ENCODE measurements at regions not wholly inside any gene's neighbourhood (a gene's known extent, or its start where the extent isn't known, plus 50 kb on each side); places are given as distances from the start of the nearest gene placed in this dataset.
"Not testable (repeated sequence)": the region's sequence is repeated elsewhere in the genome, so short reads cannot be mapped to it uniquely, and the experiment has no call there.

DNA sequence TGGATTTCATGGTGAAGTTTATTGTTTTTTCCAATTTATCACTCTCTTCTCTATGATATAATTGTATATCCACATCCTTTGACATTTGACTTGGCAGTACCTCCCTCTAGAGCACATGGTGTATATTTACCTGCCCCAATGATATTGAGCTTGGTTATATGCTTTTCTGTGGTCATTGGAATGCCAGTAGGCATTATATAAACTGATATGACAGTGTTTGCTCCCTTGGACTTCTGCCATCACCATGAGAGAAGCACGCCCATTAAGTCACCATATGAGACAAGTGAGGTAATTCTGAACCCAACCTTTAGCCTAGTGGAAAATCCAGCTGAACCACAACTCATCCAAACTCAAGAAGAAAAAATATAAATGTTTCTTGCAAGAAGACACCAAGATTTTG is 2761.5 kb downstream of the ARAP2 start:
- no peak overlapping the region for H3K4me3 ChIP-seq (ENCODE audit: low read depth, low read length)
- TF ChIP-seq CTCF (IDR thresholded peaks at IDR 0.05; ENCODE audit: low read depth, low read length): no peak
- DNase-seq (ENCODE audit: low read depth, low spot score): no peak
- in situ Hi-C loops (cut with HindIII; ENCODE audit: low sequenced_read_pairs): no loop called here

DNA sequence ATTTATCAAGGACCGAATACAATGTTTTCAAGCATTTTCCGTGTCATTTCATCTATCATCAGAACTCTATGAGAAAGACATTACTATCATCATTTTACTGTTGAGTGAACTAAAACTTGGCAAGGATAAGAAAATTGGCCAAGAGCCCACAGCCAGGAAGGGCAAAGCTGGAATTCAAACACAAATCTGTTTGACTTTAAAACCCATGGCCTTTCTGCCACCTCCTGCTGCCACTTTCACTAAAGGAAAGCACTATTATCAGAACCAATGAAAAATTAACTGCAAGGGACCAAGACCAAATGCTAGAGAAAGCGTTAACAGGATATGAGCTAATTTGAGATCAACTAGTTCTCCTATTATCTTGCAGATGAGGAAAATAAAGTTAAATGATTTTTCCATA is 2759.2 kb downstream of the ARAP2 start:
- in situ Hi-C loops (cut with HindIII; ENCODE audit: low sequenced_read_pairs): no loop called here
- no peak for TF ChIP-seq CTCF (IDR thresholded peaks at IDR 0.05; ENCODE audit: low read depth, low read length)
- no peak for DNase-seq (ENCODE audit: low read depth, low spot score)
- H3K4me3 ChIP-seq (ENCODE audit: low read depth, low read length): no peak overlapping the region

DNA sequence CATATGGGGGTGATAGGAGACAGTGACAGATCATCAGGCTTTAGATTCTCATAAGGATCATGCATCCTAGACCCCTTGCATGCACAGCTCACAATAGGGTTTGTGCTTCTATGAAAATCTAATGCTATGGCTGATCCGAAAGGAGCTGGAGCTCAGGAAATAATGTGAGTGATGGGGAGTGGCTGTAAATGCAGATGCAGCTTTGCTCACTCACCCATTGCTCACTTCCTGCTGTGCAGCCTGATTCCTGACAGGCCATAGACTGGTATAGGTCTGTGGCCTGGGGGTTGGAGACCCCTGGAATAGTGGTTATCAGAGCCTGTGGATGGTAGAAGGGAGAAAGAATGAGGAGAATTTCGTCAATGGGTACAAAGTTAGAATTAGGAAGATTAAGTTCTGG is 2751.1 kb downstream of the ARAP2 start:
- TF ChIP-seq CTCF (IDR thresholded peaks at IDR 0.05; ENCODE audit: low read depth, low read length): no peak
- in situ Hi-C loops (cut with HindIII; ENCODE audit: low sequenced_read_pairs): no loop called here
- no peak overlapping the region for H3K4me3 ChIP-seq (ENCODE audit: low read depth, low read length)
- no peak for DNase-seq (ENCODE audit: low read depth, low spot score)

DNA sequence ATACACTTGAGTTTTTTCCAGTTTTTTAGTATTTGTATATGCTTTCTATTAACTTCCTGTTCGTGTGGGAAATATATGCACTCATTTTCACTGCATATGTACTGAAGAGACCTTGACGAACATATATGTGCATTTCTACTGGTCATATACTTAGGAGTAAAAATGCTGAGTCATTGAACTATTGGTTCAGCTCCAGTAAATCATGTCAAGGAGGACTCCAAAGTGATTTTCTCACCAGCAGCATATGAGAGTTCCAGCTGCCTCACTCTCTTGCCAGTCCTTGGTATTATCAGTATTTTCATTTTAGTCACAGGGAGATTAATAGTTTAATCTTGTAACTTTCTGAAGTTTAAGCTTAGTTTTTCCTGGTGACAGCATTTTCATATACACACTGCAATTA is 2750.2 kb downstream of the ARAP2 start:
- peak; percentile 6 for DNase-seq (ENCODE audit: low read depth, low spot score)
- in situ Hi-C loops (cut with HindIII; ENCODE audit: low sequenced_read_pairs): no loop called here
- TF ChIP-seq CTCF (IDR thresholded peaks at IDR 0.05; ENCODE audit: low read depth, low read length): no peak
- no peak overlapping the region for H3K4me3 ChIP-seq (ENCODE audit: low read depth, low read length)

- DNase-seq (ENCODE audit: low read depth, low spot score); H3K4me3 ChIP-seq (ENCODE audit: low read depth, low read length); in situ Hi-C loops (cut with HindIII; ENCODE audit: low sequenced_read_pairs): not testable (repeated sequence)
These were observed 2742.7 kb downstream of the ARAP2 start for GRCh38 chr4:33501587-33501986.

GRCh38 chr4:33512397-33512796 is 2731.9 kb downstream of the ARAP2 start:
- no peak overlapping the region for H3K4me3 ChIP-seq (ENCODE audit: low read depth, low read length)
- TF ChIP-seq CTCF (IDR thresholded peaks at IDR 0.05; ENCODE audit: low read depth, low read length): no peak
- DNase-seq (ENCODE audit: low read depth, low spot score): no peak
- in situ Hi-C loops (cut with HindIII; ENCODE audit: low sequenced_read_pairs): no loop called here

GRCh38 chr4:33518856-33519255 is 2725.5 kb downstream of the ARAP2 start:
- DNase-seq (ENCODE audit: low read depth, low spot score): no peak
- TF ChIP-seq CTCF (IDR thresholded peaks at IDR 0.05; ENCODE audit: low read depth, low read length): no peak
- in situ Hi-C loops (cut with HindIII; ENCODE audit: low sequenced_read_pairs): no loop called here
- H3K4me3 ChIP-seq (ENCODE audit: low read depth, low read length): no peak overlapping the region

All from astrocyte of the spinal cord (primary cell).